ENCODE measurements at regions not wholly inside any gene's neighbourhood (a gene's known extent, or its start where the extent isn't known, plus 50 kb on each side); places are given as distances from the start of the nearest gene placed in this dataset.

- TF ChIP-seq REST (IDR thresholded peaks at IDR 0.05; ENCODE audit: unreplicated experiment) (no peak), STAT1 (IDR thresholded peaks at IDR 0.05; ENCODE audit: unreplicated experiment) (no peak), POLR2AphosphoS5 (IDR thresholded peaks at IDR 0.05; ENCODE audit: low read depth) (no peak), JUNB (IDR thresholded peaks at IDR 0.05; ENCODE audit: unreplicated experiment) (no peak), ZNF114 (CRISPR knock-in tag; IDR thresholded peaks at IDR 0.05) (no peak), ETS1 (IDR thresholded peaks at IDR 0.05) (no peak), EZH2phosphoT487 (IDR thresholded peaks at IDR 0.05; ENCODE audit: unreplicated experiment) (no peak), CREB1 (CRISPR knock-in tag; IDR thresholded peaks at IDR 0.05; ENCODE audit: low read depth) (no peak), ZNF331 (CRISPR knock-in tag; IDR thresholded peaks at IDR 0.05; ENCODE audit: low read depth) (no peak), CTCF (conservative IDR thresholded peaks at IDR 0.05; ENCODE audit: low read depth in 2 of 2) (no peak), NANOG (IDR thresholded peaks at IDR 0.05; ENCODE audit: borderline replicate concordance) (no peak), EZH2 (IDR thresholded peaks at IDR 0.05; ENCODE audit: low read depth, unreplicated experiment) (no peak)
Observed at GRCh38 chr7:22922307-22922706, 91.6 kb downstream of the HYCC1 start (continued).

GRCh38 chr7:22921386-22922086 lies 92.4 kb downstream of the HYCC1 start:
- Histone ChIP-seq H4K20me1 (replicated peaks; ENCODE audit: insufficient read depth) (no peaks in the 10 kb centered on the region), H3K9me2 (ENCODE audit: insufficient read depth) (no peaks in the 10 kb centered on the region), H3K4me1 (ENCODE audit: insufficient read depth) (no peaks in the 10 kb centered on the region), H2AFZ (no peak overlapping the region), H3K36me3 (ENCODE audit: insufficient read depth) (peaks cover 4% of the 10 kb centered on the region; the same call in 1 of the 2 replicates), H3K4me3 (no peak overlapping the region), H3F3A (replicated peaks; ENCODE audit: low read depth) (no peaks in the 10 kb centered on the region), H3K27ac (ENCODE audit: low read depth) (no peak overlapping the region), H3K79me2 (replicated peaks; ENCODE audit: insufficient read depth) (no peaks in the 10 kb centered on the region), H3K27me3 (ENCODE audit: insufficient read depth) (no peaks in the 10 kb centered on the region), H3K4me2 (no peak overlapping the region)
- H3K36me3 Mint-ChIP-seq (ENCODE audit: low read depth) = peaks cover 32% of the 10 kb centered on the region
- H3K9me3 Mint-ChIP-seq = peaks cover 37% of the 10 kb centered on the region
- H3K27me3 Mint-ChIP-seq (ENCODE audit: insufficient read depth, low read depth, poor library complexity) = no peaks in the 10 kb centered on the region
- H3K27ac Mint-ChIP-seq = no peak overlapping the region
- H3K4me3 Mint-ChIP-seq = no peak overlapping the region
- H3K4me1 Mint-ChIP-seq = no peaks in the 10 kb centered on the region
- DNase-seq (ENCODE audit: low spot score) = no peak
- ATAC-seq = no peak
- TF ChIP-seq REST (IDR thresholded peaks at IDR 0.05; ENCODE audit: unreplicated experiment) (no peak), NANOG (IDR thresholded peaks at IDR 0.05; ENCODE audit: borderline replicate concordance) (no peak), ZNF114 (CRISPR knock-in tag; IDR thresholded peaks at IDR 0.05) (no peak), ZNF331 (CRISPR knock-in tag; IDR thresholded peaks at IDR 0.05; ENCODE audit: low read depth) (no peak), POLR2AphosphoS5 (IDR thresholded peaks at IDR 0.05; ENCODE audit: low read depth) (no peak), JUNB (IDR thresholded peaks at IDR 0.05; ENCODE audit: unreplicated experiment) (no peak), CTCF (conservative IDR thresholded peaks at IDR 0.05; ENCODE audit: low read depth in 2 of 2) (no peak), EZH2phosphoT487 (IDR thresholded peaks at IDR 0.05; ENCODE audit: unreplicated experiment) (no peak), ETS1 (IDR thresholded peaks at IDR 0.05) (no peak), EZH2 (IDR thresholded peaks at IDR 0.05; ENCODE audit: low read depth, unreplicated experiment) (no peak)
